Cardiac fibroblast (primary cell): ENCODE measurements at regions not wholly inside any gene's neighbourhood (a gene's known extent, or its start where the extent isn't known, plus 50 kb on each side); places are given as distances from the start of the nearest gene placed in this dataset.

ENCODE experiments used
- DNase-seq, 2 donors: peaks; one replicate each; pipeline versions ENCODE4 v3.0.0 to v3.0.0-alpha.2; 2010; ENCODE audit warnings: low read depth in 2 of 2
- H3K4me3 ChIP-seq, 2 donors: replicated peaks in 1 of 2; 1 replicate in 1 of 2; 2 replicates in 1 of 2; pipeline ENCODE4 v1.5.1; 2011; ENCODE audit warnings: low read depth in 2 of 2, low read length in 2 of 2, mild to moderate bottlenecking in 2 of 2, moderate library complexity in 1 of 2
- TF ChIP-seq, protein P1 (sequence below): IDR thresholded peaks from one replicate; pipeline ENCODE4 v1.5.1; 2011; ENCODE audit warnings: low read depth, mild to moderate bottlenecking, low read length, inconsistent platforms

DNA sequence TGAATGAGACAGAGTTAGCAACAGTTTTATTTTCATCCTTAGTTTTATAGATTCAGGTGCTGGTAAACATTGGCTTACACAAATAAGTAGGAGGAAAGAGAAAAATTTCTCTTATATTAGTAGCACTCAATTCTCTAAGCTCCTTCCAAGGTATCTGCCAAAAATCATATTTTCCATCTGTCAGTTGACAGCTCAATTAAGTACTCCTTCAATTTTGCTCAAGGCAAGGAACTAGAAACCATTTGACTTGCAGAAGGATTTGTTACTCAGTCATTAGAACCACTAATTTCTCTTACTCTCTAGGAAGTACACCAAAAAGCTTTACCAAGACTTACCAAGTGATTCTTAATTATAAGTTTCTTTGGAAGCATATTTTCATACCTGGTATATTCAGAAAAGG, 101.4 kb upstream of the ATP8B1 start:
- H3K4me3 ChIP-seq, result no peak overlapping the region
- no peak for DNase-seq
- TF ChIP-seq, protein P1, sequence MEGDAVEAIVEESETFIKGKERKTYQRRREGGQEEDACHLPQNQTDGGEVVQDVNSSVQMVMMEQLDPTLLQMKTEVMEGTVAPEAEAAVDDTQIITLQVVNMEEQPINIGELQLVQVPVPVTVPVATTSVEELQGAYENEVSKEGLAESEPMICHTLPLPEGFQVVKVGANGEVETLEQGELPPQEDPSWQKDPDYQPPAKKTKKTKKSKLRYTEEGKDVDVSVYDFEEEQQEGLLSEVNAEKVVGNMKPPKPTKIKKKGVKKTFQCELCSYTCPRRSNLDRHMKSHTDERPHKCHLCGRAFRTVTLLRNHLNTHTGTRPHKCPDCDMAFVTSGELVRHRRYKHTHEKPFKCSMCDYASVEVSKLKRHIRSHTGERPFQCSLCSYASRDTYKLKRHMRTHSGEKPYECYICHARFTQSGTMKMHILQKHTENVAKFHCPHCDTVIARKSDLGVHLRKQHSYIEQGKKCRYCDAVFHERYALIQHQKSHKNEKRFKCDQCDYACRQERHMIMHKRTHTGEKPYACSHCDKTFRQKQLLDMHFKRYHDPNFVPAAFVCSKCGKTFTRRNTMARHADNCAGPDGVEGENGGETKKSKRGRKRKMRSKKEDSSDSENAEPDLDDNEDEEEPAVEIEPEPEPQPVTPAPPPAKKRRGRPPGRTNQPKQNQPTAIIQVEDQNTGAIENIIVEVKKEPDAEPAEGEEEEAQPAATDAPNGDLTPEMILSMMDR, result no peak

DNA sequence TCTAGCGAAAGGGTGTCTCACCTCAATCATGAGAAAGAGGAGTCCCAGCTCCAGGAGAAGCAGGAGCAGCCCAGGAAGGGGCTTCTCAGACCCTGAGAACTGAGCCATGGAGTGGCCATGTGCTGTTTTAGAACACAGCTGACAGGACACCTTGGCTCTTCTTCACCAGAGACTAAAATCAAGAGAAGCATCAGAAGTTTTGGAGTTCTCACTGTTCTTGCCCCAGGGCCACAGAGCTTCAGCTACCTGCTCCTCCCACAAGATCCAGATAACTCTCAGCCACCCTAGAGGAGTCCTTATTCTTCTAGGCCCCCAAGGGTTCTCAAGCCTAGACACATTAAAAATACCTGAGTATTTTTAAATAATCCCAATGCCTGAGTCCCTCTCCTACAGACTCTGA, 99.6 kb upstream of the ATP8B1 start:
- TF ChIP-seq, protein P1, result no peak
- no peak for DNase-seq
- no peak overlapping the region for H3K4me3 ChIP-seq

DNA sequence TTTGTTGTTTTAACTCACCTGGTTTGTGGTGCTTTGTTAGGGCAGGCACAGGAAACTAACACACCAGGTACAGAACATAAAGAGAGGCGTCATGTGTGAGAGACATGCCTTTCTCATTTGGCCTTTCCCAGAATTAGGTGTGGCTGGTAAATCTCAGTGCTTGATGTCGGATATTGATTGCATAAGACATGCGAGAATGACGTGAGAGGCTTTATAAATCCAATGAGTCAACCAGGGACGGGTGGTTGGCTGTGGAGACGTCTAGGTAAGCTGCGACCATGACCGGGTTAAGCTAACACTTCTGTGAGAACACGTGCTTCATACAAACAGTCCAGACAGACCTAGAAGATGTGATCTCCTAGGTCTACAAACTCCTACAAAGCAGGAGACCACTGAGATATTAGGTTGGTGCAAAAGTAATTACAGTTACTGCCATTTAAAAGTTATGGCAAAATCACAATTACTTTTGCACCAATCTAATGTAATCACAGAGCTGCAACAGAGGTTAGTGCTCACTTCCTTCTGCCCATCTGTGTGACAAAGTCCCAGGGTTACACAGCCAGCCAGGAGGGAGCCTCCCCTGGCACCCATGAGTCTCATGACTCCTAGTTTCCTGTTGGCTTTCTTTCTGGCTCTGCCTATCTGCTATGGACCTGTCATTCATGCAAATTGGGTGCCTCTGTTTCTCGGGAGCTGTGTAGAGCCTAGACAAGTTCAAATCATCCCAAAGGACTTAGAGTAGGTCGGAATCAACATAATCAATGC, 98.9 kb upstream of the ATP8B1 start:
- TF ChIP-seq, protein P1, result no peak
- peak in 1 of 2 donors; percentile 90 for DNase-seq
- H3K4me3 ChIP-seq, result no peak overlapping the region

DNA sequence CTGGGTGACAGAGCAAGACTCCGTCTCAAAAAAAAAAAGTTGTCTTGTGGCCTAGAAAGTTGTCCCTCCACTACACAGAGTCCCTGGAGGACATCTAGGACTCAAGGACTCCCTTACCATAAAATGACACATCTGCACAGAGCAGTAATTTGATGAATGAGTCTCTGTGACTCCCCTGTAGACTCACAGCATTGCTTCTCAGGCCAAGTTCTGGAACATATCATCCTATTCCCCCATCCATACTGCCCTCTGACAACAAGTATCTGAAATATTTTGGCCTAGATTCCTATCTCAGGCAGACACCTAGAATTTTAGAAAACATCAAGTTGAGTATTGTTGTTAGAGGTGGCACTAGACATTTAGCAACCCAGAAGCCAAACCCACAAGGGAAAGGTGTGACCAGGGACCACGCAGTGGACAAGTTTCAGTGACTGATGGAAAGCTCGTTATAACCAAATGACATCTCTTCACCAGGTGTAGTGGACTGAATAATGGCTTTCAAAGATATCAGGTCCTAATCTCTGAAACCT, 97.9 kb upstream of the ATP8B1 start:
- no peak overlapping the region for H3K4me3 ChIP-seq
- TF ChIP-seq, protein P1, result no peak
- DNase-seq, result peak in 1 of 2 donors; percentile 61

DNA sequence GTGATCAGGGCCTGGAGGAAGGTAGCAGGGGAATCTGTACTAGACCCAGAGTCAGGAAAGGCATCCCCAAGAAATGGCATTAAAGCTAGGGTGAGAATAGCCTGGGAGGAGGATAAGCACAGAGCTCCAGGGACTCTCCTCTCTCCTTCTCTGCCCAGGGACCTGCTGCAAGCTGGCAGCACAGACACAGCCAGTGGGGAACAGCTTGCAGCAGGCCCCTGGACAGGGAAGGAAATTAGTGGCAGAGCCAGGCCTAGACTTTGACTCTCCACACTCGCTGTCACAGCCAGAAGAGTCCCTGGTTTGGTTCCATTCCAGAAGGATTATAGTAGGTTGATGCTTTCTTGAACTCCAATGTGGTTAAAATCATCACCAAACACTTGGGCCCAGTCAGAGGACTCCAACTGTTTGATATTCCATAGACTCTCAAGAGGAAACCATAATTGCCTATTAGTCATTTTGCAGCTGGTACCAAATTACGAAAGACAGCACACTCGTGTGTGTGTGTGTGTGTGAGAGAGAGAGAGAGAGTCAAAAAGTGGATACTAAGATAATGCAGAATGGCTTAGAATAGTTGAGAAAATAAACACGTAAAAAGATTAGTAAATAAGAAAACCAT, 95.5 kb upstream of the ATP8B1 start:
- TF ChIP-seq, protein P1, result no peak
- no peak overlapping the region for H3K4me3 ChIP-seq
- DNase-seq, result peak; percentile 46 to 79

DNA sequence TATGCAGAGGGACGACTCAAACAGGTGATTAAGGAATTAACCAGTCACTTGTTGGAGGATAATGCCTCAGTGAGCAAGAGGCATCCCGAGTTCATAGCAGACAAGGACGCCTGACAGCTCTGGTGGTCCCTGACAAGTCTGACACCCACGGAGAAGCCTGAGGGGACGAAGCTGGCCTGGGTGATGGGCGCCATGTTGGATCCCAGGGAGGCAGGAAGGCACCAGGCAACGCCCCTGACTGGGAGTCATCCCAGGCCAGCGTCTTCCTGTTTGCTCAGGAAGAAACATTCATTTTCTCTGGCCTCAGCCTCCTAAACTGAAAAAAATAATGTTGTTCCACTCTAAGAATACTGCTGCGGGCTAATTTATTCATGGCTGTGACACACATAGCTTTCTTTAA, 92.1 kb upstream of the ATP8B1 start:
- TF ChIP-seq, protein P1, result no peak
- no peak for DNase-seq
- no peak overlapping the region for H3K4me3 ChIP-seq
